Left lung (tissue), 4 donors: ENCODE measurements at regions not wholly inside any gene's neighbourhood (a gene's known extent, or its start where the extent isn't known, plus 50 kb on each side); places are given as distances from the start of the nearest gene placed in this dataset.
A peak's percentile ranks its signal among the peaks of the same experiment; 100 is the strongest.

ENCODE experiments used
- ATAC-seq: fragments of 200-7000 bp; cut with Tn5 transposase; one replicate; pipeline ENCODE4 v1.9.1; 2020; ENCODE audit warnings: moderate library complexity
- DNase-seq, 4 donors: peaks; one replicate each; pipeline ENCODE4 v3.0.0-alpha.2; 2013 to 2020
- H3K27ac ChIP-seq, 2 donors: fragments of 200-600 bp; sonication (generic) in 1 of 2; one replicate each; pipeline versions ENCODE4 v1.5.0 to v1.8.0; 2020 to 2021
- H3K27me3 ChIP-seq, 2 donors: fragments of 200-600 bp; sonication (generic) in 1 of 2; one replicate each; pipeline versions ENCODE4 v1.5.0 to v1.8.0; 2020 to 2021
- H3K36me3 ChIP-seq, 2 donors: fragments of 200-600 bp; sonication (generic) in 1 of 2; one replicate each; pipeline versions ENCODE4 v1.5.0 to v1.8.0; 2020 to 2021
- H3K4me1 ChIP-seq, 2 donors: fragments of 200-600 bp; one replicate each; pipeline ENCODE4 v1.8.0; 2021
- H3K4me3 ChIP-seq, 2 donors: fragments of 200-600 bp; sonication (generic) in 1 of 2; one replicate each; pipeline versions ENCODE4 v1.5.0 to v1.8.0; 2020 to 2021; ENCODE audit warnings: mild to moderate bottlenecking in 1 of 2
- H3K9me3 ChIP-seq, 2 donors: fragments of 200-600 bp; sonication (generic) in 1 of 2; one replicate each; pipeline versions ENCODE4 v1.5.0 to v1.8.0; 2020 to 2021
- CTCF ChIP-seq, 2 donors: fragments of 200-600 bp; sonication (generic) in 1 of 2; IDR thresholded peaks; one replicate each; pipeline versions ENCODE4 v1.5.0 to v1.8.0; 2021; ENCODE audit warnings: antibody characterized with exemption in 2 of 2
- intact Hi-C, 2 donors: fragments of 100-400 bp; cut with DNase I; formaldehyde crosslinking; loops; one replicate each; pipeline versions ENCODE4 v1.11.2 to v1.14.2; 2022
- donor health status: DM: no; HTN: yes; CAD: no.
- donor health status: DM: no; HTN: no; CAD: no.

DNA sequence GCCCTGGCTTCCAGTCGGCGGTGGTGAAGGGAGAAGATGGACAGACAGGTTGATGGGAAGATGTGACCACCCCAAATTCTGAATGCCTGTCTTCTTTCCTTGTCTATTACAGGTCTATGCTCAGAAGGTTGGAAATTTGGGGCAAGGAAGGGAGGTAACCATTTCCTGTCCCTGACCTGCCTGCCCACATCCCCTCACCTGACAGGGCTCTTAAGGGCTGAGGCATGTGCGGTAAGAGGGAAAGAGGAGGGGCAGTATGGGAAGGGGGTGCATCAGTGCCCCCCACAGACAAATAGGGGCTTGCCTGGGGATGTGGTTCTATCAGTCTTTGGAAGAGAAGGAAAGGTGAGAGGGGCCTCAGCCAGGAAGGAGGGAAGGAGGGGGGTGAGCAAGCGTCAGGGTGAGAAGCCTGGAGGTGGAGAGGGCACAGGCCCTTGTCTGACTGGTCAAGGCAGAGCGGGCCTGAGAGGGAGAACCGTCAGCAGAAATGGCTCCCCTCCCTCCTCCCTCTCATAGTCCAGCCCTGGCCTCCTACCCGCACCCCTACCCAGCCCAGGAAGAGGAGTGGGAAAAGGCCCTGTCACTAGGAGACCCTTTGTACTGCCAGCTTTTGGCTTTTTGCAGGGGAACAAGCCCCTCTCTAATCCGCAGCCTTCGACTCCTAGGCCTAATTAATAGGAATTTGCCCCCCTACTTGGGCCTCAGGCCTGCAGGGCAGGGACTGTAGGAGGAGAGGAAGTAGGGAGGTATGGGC is 104.4 kb upstream of the FOXP4 start:
- intact Hi-C loops: no loop called here
- Histone ChIP-seq H3K27me3 (peaks cover 0 to 54% of the 10 kb centered on the region in 2 donors), H3K4me3 (no peak overlapping the region), H3K27ac (no peak overlapping the region), H3K4me1 (peaks cover 11% of the 10 kb centered on the region in 2 donors), H3K9me3 (no peaks in the 10 kb centered on the region), H3K36me3 (no peaks in the 10 kb centered on the region)
- ATAC-seq (no peak), DNase-seq (no peak)
- no peak for TF ChIP-seq CTCF (IDR thresholded peaks at IDR 0.05)

DNA sequence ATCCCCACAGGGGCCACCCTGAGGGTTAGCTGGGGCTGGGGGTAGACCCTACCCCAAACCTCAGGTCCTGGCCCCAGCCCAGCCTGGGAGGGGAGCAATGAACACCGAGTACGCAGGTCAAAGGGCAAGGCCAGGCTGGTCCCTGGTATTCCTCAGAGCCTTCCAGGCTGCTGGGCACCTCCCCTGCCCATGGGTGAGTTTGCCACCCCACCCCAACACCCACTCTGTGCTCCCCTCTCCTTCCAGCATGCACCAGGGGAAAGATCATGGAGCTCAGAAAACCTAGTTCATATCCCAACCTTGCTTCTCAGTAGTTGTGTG is 103.9 kb upstream of the FOXP4 start:
- intact Hi-C loops: no loop called here
- DNase-seq (no peak), ATAC-seq (no peak)
- no peak for TF ChIP-seq CTCF (IDR thresholded peaks at IDR 0.05)
- Histone ChIP-seq H3K4me1 (peaks cover 11% of the 10 kb centered on the region in 2 donors), H3K27me3 (peaks cover 0 to 54% of the 10 kb centered on the region in 2 donors), H3K36me3 (no peaks in the 10 kb centered on the region), H3K27ac (no peak overlapping the region), H3K4me3 (no peak overlapping the region), H3K9me3 (no peaks in the 10 kb centered on the region)

DNA sequence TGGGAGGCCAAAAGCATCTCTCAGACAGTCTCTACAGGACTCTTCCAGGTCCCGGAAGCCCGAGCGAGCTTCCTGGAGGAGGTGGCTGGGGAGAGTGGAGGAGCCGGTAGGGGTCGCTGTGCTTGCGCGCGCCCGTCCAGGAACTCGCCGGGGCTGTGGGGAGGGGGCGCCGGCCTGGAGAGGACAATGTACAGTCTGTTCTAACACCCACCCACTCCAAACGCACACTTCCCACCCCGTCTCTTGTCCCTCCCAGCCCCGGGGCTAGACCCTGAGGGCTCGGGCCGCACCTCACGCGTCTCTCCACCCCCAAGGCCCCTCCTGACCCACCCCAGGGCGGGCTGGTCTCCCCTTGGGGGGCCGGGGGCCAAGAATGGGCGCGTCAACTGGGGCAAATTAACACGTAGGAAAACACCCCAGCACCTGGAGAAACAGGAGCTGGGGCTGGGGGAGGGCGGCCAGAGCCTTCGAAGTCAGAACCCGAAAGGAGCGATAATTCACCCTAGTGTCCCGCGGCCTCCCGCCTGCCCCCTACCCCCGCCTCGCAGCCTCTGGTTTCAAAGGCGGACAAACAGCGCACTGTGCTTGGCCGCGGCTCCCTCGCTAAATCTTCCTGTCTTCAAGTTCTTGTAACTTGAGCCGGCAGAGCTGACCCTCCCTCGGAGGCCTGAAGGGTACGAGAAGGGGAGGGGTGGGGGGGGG is 103.2 kb upstream of the FOXP4 start:
- Histone ChIP-seq H3K27ac (peak overlapping the region in 1 of 2 donors; percentile 44), H3K4me3 (no peak overlapping the region), H3K27me3 (peaks cover 0 to 55% of the 10 kb centered on the region in 2 donors), H3K4me1 (peaks cover 11% of the 10 kb centered on the region in 2 donors), H3K36me3 (no peaks in the 10 kb centered on the region), H3K9me3 (no peaks in the 10 kb centered on the region)
- TF ChIP-seq CTCF (IDR thresholded peaks at IDR 0.05): peak; percentile 25 to 30
- ATAC-seq (peak; percentile 78), DNase-seq (peak in 3 of 4 donors; percentile 55 to 91 (median 67))
- intact Hi-C loops: no loop called here

- Histone ChIP-seq H3K9me3 (no peaks in the 10 kb centered on the region), H3K4me1 (peaks cover 11% of the 10 kb centered on the region in 2 donors), H3K27me3 (peaks cover 0 to 53% of the 10 kb centered on the region in 2 donors), H3K4me3 (no peak overlapping the region), H3K36me3 (no peaks in the 10 kb centered on the region), H3K27ac (peak overlapping the region in 1 of 2 donors; percentile 44)
- ATAC-seq (peak; percentile 53), DNase-seq (peak in 2 of 4 donors; percentile 42 to 49)
- intact Hi-C loops: no loop called here
- TF ChIP-seq CTCF (IDR thresholded peaks at IDR 0.05): no peak
Observed at GRCh38 chr6:41443616-41444525, 102.3 kb upstream of the FOXP4 start.
